Panc1 (cell line): ENCODE measurements at regions not wholly inside any gene's neighbourhood (a gene's known extent, or its start where the extent isn't known, plus 50 kb on each side); places are given as distances from the start of the nearest gene placed in this dataset.

Source experiments
- POLR2AphosphoS5 ChIP-seq: IDR thresholded peaks from 2 replicates; pipeline ENCODE4 v1.6.1; 2012; ENCODE audit warnings: mild to moderate bottlenecking, low read depth, low read length, moderate library complexity
- SIN3A ChIP-seq: IDR thresholded peaks from 2 replicates; pipeline ENCODE4 v1.6.1; 2012; ENCODE audit warnings: low read depth, mild to moderate bottlenecking, low read length, moderate library complexity, borderline replicate concordance; ENCODE audit not compliant: insufficient read depth
- TF ChIP-seq, protein P1 (sequence below): fragments of 450-650 bp; IDR thresholded peaks from 2 replicates; pipeline ENCODE4 v1.5.1; 2017; ENCODE audit warnings: mild to moderate bottlenecking

DNA sequence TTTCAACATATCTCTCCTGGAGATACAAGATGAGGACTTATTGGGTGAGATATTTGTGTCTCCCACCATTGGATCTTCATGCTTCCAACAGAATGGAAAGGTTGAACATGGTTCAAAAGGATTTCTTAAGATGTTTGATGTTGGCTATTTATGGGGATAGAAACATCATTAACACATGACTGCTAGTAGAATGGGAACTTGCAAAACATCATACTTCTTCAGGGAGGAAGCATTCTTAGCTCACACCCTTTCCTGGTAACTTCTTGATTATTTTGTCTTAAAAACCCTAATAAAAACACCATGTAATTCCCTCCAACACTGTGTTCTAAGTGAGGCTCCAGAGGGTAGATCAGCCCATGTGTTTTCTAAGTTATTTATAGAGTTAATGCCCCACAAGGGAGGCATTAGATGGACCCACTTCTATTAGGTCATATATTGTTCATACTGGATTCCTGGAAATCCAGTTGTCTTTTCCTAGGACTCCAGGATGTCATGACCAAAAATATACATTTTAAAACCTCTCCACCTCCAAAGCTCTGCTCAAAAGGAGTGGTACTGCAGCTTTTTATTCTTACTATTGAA lies 95.8 kb downstream of the FOXD1 start:
- TF ChIP-seq, protein P1, sequence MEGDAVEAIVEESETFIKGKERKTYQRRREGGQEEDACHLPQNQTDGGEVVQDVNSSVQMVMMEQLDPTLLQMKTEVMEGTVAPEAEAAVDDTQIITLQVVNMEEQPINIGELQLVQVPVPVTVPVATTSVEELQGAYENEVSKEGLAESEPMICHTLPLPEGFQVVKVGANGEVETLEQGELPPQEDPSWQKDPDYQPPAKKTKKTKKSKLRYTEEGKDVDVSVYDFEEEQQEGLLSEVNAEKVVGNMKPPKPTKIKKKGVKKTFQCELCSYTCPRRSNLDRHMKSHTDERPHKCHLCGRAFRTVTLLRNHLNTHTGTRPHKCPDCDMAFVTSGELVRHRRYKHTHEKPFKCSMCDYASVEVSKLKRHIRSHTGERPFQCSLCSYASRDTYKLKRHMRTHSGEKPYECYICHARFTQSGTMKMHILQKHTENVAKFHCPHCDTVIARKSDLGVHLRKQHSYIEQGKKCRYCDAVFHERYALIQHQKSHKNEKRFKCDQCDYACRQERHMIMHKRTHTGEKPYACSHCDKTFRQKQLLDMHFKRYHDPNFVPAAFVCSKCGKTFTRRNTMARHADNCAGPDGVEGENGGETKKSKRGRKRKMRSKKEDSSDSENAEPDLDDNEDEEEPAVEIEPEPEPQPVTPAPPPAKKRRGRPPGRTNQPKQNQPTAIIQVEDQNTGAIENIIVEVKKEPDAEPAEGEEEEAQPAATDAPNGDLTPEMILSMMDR = no peak
- TF ChIP-seq POLR2AphosphoS5 (no peak), SIN3A (no peak)
